ENCODE measurements at regions not wholly inside any gene's neighbourhood (a gene's known extent, or its start where the extent isn't known, plus 50 kb on each side); places are given as distances from the start of the nearest gene placed in this dataset.
"Not testable (repeated sequence)": the region's sequence is repeated elsewhere in the genome, so short reads cannot be mapped to it uniquely, and the experiment has no call there.

DNA sequence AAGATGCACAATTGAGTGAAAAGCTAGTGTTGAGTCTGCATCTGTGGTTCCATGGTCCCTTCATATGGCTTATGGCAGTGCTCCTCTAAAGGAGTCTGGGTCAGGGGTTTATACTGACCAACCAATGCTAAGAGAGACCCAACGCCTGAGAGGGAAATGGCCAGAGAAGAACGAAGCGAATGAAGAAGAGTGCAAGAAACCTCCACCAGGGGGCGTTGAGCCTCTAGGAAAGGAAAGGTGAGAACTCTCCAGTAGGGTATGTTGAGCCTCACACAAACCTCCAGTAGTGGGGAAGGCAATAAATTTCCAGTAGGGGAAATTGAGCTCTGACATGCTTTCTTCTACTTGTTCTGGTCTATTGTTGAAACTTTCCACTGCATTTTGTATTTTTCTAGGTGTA is 470.6 kb downstream of the PRDM9 start:
- DNase-seq, result no peak

DNA sequence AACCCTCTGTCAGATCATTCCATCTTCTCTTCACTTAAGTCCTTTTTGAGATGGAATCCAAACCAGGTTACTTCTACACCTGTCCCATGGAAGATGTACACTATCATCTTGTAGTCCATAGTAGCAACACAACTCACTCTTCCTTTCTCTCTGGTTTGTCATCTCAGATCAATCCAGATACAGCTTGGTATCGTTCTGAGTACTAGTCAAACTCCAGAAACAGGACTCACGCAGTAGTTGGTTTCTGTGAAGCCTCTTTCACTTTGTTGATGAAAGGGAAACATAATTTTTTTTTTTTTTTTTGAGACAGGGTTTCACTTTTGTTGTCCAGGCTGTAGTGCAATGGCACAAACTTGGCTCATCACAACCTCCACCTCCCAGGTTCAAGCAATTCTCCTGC is 484.0 kb downstream of the PRDM9 start:
- no peak for DNase-seq

DNA sequence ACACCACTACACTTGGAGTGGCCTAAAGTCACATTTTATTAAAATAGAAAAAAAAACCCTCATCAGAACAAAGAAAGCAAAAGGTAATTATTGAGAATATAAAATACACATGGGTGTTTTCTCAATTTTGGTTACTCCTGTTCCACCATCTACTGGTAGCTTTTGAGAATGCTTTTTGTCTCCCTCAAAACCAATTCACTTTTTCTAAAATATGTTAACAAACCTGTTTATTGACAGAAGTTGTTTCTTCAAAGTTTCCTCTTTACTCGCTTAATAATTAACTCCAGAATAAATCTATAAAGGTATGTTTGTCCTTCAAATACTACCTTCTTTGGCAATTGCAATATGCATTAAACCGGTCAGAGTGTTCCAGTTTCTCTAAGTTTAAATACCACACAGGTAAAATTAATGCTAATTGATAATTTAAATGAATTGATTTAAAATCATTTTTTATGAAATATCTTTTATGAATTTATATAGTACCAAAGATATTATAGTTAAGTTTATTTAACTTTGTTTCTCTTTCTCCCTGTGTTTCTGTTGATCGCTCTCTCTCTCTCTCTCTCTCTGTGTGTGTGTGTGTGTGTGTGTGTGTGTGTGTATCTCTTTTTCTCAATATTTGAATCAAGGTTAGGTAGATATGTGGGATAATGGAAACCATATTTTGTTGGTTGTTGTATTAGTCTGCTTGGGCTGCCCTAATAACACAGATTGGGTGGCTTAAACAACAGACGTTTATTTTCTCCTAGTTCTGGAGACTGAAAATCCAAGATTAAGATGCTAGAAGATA is 487.4 kb downstream of the PRDM9 start:
- DNase-seq, result no peak

DNA sequence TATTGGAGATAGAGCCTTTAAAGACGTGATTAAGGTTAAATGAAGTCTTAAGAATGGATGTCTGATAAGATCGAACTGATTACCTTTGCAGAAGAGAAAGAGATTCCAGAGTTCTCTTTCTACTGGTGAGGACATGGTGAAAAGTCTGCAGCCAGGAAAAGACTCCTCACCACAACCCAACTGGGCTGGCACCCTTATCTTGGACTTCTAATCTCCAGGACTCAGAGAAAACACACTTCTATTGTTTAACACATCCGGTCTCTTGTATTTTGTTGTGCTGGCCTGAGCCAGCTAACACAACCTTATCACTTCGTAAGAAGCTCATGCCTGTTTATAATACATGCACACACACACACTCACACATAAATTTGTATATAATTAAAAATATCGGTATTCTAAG is 489.1 kb downstream of the PRDM9 start:
- DNase-seq, result no peak

DNA sequence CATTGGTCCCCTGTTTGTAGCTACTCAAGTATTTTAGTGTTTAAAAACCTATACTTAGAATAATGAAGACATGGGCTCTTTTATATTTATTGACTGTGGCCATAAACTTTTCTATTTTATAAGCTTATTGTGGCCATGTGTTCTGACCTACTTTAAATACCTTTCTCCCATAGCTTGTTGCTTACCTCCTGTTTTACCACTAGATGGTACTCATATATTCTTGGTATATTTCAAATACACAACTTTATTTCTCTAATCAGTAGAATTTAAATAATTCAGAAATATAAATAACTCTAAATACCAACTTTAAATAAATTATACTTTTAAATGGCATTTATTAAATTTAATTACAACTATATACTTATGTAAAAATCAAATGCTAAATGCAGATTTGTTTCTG is 498.0 kb downstream of the PRDM9 start:
- DNase-seq, result no peak

DNA sequence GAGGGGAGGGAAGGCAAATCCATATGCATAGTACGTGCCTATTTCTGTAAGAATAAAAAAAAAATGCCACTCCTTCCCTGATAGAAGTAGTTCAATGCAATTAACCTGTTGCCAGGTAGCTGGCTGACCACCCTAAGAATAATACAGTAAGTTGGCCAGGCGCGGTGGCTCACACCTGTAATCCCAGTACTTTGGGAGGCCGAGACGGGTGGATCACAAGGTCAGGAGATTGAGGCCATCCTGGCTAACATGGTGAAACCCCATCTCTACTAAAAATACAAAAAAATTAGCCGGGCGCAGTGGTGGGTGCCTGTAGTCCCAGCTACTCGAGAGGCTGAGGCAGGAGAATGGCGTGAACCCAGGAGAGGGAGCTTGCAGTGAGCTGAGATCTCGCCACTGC is 510.3 kb downstream of the PRDM9 start:
- not testable (repeated sequence) for DNase-seq

DNA sequence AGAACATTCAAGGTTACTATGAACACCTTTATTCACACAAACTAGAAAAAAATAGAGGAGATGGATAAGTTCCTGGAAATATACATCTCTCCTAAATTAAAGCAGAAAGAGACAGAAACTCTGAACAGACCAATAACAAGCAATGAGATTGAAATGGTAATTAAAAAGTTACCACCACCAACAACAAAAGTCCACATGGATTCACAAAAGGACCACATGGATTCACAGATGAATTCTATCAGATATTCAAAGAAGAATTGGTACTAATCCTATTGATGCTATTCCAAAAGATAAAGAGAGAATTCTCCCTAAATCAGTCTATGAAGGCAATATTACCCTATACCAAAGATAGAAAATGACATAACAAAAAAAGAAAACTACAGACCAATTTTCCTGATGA is 518.9 kb downstream of the PRDM9 start:
- no peak for DNase-seq

DNA sequence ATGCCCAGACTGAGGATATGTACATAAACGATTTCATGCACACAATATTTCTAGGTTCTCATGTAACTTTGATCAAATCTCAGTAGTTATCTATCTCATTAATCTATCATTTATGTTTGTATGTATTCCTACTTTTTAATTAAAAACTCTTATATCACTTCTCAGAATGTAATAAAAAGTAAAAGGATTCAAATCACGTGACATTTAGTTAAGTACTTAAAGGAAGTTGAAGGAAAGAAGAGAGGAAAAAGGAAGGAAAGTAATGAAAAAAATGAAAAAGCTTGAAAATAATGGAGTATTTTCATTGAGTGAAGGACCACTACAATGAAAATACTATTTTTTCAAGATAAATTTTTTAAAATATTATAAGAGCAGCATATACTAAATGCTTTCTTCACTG is 535.3 kb downstream of the PRDM9 start:
- DNase-seq, result no peak

DNA sequence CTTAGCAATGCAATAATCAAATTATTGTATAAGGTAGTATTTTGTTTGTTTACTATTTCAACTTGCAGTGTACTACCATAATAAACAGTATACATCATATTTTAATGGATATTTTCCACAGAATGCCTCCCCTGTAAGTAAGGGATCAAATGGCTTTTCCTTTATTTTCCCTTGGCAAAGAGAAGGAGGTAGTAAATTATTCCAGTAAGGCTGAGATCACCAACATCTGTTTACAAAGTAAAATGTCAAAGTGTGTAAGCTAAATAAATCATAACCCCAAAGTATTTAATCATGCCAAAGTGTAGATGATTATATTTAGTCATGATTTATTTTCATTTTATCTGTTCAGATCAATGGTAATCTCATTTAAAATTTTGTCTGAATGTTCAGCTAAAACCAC is 537.6 kb downstream of the PRDM9 start:
- DNase-seq, result no peak

DNA sequence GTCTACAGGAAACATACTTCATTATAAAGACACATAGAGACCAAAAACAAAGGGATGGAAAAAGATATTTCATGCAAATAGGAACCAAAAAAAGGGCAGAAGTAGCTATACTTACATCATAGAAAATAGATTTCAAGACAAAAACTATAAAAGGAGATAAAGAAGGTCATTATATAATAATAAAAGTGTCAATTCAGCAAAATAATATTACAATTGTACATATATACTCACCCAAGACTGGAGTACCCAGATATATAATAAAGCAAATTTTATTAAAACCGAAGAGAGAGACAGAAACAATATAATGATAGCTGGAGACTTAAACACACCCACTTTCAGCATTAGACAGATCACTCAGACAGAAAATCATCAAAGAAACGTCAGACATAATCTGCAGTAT is 546.3 kb downstream of the PRDM9 start:
- DNase-seq, result no peak

DNA sequence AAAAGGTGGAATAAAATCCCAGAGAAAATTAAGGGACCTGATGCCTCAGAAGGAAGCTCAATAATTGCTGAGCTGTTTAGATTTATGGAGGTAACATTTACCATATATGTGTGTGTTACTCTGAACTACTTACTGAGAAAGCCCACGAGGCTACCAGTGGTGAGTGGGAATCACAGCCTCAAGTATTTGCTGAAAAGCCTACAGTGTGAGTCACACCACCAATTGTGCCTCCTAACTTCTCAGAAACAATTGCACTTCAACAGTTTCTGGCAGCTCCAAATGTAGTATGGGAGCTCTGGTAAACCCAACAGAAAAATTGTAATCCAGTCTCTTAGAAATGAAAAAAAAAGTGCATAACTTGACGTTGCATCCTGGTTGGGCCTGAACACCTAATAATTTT is 551.6 kb downstream of the PRDM9 start:
- DNase-seq, result no peak

DNA sequence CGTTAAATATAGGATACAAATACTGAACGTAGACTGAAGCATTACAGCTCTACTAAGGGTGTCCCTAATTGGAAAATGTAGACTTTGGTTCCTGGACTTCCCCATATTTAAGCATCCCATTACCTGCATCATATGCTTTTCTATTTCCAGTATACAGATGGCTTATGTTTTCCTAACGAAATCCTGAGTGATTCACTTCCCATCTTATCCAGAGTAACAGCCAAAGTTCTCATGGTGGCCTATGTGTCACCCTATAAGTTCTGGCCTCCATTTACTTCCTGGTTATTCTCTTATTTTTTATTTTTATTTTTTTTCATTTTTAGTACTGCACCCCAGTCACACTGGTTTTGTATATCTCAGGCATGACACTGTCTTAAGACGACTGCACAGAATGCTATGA is 552.3 kb downstream of the PRDM9 start:
- DNase-seq, result no peak

DNA sequence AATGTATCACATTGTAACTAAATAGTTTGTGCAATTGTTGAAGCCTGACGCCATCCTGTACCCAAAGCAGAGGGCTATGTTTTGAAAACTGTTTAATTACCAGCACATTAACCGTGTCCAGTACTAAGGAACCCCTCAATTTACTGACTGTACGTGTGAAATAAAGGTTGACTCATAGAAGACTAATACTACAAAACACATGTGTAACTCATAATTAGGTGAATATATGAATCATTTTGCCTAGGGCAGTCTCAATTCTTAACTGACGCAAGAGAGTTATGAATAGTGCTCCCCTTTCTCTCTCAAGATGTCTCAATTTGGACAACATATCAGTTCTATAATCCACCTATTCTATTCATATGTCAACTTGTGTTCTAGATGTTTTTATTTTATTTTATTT is 558.4 kb downstream of the PRDM9 start:
- no peak for DNase-seq

DNA sequence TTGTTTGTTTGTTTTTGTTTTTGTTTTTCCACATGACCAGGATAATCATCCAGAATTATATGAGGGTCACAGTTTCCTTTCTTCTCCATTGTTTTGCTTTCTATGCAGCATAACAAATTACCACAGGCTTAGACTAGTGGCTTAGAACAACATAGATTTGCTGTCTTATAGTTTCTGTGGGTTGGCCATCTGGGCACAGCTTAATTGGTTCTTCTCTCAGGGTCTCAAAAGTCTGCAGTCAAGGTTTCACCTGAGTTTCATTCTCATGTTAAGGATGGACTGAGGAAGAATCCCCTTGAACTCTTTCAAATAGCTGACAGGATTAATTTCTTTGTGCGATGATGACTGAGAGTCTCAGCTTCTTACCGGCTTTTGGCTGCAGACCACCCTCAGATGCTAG is 559.8 kb downstream of the PRDM9 start:
- no peak for DNase-seq

DNA sequence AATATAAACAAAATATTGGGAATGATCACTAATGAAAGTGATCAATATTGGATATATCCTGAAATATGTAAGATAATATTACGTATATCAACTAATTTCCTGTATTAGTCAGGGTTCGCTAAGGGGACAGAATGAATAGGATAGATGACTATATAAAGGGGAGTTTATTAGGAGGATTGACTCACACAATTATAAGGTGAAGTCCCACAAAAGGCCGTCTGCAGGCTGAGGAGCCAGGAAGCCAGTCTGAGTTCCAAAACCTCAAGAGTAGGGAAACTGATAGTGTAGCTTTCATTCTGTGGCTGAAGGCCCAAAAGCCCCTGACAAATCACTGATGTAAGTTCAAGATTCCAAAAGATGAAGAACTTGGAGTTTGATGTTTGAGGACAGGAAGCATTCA is 561.1 kb downstream of the PRDM9 start:
- DNase-seq, result no peak

DNA sequence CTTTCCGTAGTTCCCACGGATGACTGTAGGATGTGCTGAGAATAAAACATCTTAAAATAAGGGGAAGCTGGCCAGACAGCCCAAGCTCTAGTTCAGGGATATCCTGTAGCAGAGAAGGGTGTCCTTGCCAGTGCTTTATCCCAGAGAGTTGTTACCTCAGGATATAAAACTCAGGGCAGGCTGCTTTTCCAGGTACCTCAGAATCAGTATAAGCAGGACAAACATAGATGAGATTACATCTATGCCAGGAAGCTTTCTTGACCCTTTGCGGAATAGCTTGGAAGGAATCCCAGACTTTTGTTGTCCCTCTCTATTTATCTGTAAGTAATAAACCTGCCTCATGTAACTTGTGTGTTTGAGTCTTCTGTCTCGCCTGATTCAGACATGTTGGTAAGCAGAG is 565.7 kb downstream of the PRDM9 start:
- DNase-seq, result no peak

DNA sequence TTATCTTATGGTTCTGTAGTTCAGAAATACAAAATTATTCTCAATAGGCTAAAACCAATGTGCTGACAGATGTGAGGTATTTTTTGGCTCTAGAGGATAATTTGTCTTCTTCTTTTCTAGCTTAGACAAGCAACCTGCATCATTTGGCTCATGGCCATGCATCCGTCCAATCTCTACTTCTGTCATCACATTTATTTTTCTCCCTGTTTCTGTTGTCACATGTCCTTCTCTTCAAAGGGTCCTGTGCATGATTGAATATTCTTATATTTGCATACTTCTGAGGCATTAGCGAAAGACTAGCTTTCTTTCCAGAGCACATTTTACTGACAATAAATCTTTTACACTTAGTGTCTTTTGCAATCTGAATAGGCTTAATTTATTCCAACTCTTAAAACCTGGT is 564.7 kb downstream of the CDH10 start:
- DNase-seq, result no peak

DNA sequence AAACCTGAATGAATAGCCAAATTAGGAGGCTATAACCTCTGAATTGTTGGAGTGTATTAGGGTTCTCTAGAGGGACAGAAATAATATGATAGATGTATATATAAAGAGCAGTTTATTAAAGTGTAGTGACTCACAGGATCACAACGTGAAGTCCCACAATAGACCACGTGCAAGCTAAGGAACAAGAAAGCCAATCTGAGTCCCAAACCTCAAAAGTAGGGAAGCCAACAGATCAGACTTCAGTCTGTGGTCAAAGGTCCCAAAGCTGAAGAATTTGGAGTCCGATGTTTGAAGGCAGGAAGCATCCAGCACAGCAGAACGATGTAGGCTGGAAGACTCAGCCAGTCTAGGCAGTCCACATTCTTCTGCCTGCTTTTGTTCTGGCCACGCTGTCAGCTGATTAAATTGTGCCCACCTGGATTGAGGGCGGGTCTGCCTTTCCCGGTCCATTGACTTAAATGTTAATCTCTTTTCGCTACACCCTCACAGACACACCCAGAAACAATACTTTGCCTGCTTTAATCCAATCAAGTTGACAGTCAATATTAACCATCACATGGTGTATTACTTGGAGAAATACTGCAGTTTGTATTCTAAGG is 550.6 kb downstream of the CDH10 start:
- DNase-seq, result no peak

DNA sequence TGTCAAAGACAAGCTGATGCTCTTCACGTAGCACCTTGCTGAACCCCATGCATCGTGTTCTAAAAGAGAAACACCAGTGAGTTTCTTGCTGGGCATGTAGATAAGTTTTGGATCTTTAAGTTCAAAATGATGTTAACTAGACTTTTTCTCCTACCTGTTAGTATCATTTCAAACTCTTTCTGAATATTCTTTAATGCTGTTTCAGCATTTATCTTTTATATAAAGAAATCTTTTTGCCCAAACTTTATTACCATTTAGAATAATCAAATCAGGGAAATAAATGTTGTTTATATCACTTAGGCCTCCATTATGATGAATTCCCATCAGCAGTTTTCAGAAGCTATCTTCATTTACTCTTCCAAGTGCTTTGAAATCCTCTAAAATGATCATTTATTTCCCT is 542.8 kb downstream of the CDH10 start:
- DNase-seq, result no peak

DNA sequence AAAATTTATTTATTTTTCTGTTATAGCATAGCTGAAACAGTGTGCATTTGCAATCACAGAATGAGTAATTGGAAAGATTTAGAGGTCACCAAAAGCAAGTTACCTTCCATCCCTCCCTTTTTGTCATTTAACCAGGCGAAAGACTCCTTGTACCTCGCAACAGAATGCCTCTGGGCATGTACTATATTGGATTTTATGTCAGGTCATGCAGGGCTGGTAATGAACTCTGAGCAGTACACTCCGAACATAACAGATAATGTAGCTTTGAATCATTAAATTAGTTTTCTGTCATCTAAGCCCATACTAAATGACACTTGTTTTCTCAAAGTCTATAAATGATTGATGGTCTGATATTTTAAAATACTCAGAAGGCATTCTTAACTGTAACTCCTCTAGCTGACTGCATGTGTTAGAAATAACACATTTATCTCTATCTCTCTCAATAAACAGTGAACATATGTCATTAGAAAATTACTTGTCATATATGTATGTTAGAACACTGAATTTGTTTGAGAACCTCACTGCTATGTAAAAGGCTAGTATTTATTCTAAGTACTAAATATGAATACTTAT is 541.2 kb downstream of the CDH10 start:
- no peak for DNase-seq

DNA sequence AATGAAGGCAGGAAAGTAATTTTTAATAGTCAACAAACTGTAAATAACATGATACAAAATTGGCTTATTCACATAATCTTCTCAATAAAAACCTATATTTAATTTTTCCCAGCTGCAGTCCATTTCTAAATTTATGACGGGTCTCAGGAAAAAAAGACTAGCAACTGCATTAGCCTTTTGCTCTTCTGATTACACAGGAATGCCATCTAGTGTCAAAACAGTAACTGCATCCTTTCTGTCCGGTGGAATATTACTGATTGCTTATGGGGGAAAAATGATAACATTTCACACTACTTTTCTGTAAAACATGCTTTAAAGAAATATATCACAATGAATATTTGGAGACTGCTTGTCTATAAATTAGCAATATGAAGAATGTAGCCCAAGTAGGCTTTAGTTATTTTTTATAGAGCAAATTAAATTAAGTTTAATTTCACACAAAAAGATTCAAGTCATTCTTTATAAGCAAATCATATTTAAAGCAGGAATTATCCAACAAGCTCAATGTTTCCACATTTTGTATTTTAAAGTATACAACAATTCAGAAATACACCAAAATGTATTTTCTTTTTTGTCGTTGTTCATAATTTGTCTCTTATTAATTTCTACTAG is 534.7 kb downstream of the CDH10 start:
- no peak for DNase-seq

DNA sequence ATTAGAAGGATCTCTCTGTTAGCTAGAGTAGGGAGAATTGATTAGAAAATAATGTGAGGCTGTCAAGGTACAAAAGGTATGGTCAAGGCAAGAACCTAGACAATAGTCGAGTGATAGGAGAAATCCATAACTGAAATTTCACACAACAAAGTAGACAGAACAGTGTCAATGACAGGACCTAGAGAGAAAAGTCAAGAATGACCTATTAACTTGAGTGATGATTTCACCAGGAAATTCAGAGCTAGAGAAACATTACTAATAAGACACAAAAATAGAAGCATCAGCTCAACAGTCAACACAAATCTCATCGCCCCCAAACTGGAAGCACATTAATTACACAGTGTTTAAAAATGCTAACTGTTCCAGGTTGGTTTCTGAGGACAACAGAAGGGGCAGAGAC is 532.4 kb downstream of the CDH10 start:
- DNase-seq, result no peak

DNA sequence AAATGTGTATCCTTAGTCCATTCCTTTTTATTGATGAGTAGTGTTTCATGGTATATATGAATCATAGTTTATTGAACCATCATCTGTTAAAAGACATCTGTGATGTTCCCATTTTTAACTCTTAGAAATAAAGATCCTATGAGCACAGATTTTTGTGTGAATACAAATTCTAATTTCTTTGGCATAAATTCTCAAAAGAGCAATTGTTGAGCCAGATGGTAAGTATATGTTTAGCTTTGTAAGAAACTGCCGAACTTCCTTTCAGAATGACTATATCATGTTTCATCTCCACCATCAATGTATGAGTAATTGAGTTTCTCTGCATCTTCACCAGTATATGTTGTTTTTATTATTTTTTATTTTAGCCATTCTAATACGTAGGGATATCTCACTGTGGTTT is 526.4 kb downstream of the CDH10 start:
- DNase-seq, result no peak
